WERI-Rb-1 (cell line): ENCODE measurements at regions not wholly inside any gene's neighbourhood (a gene's known extent, or its start where the extent isn't known, plus 50 kb on each side); places are given as distances from the start of the nearest gene placed in this dataset.

ENCODE experiments used
- DNase-seq: peaks from one replicate; pipeline ENCODE4 v3.0.0-alpha.2; 2020
- H3K27ac ChIP-seq: fragments of 250-450 bp; sonication (Bioruptor Pico); 2 replicates; pipeline ENCODE4 v1.5.1; 2020; ENCODE audit warnings: mild to moderate bottlenecking, moderate library complexity
- H3K27me3 ChIP-seq: fragments of 250-450 bp; sonication (Bioruptor Pico); 2 replicates; pipeline ENCODE4 v1.5.1; 2021; ENCODE audit warnings: mild to moderate bottlenecking, low read depth, moderate library complexity; ENCODE audit not compliant: insufficient read depth, severe bottlenecking
- H3K36me3 ChIP-seq: fragments of 250-450 bp; sonication (Bioruptor Pico); 2 replicates; pipeline ENCODE4 v1.5.1; 2020; ENCODE audit warnings: mild to moderate bottlenecking, moderate library complexity
- H3K4me3 ChIP-seq: 2 replicates; pipeline ENCODE4 v1.5.1; 2011; ENCODE audit warnings: low read depth, mild to moderate bottlenecking, control low read depth, low read length
- H3K9me3 ChIP-seq: fragments of 250-450 bp; sonication (Bioruptor Pico); 2 replicates; pipeline ENCODE4 v1.5.1; 2021; ENCODE audit warnings: mild to moderate bottlenecking, moderate library complexity; ENCODE audit not compliant: severe bottlenecking
- CTCF ChIP-seq: IDR thresholded peaks from 2 replicates; pipeline ENCODE4 v1.5.1; 2011; ENCODE audit warnings: low read depth, mild to moderate bottlenecking, control low read depth, inconsistent platforms, low read length

DNA sequence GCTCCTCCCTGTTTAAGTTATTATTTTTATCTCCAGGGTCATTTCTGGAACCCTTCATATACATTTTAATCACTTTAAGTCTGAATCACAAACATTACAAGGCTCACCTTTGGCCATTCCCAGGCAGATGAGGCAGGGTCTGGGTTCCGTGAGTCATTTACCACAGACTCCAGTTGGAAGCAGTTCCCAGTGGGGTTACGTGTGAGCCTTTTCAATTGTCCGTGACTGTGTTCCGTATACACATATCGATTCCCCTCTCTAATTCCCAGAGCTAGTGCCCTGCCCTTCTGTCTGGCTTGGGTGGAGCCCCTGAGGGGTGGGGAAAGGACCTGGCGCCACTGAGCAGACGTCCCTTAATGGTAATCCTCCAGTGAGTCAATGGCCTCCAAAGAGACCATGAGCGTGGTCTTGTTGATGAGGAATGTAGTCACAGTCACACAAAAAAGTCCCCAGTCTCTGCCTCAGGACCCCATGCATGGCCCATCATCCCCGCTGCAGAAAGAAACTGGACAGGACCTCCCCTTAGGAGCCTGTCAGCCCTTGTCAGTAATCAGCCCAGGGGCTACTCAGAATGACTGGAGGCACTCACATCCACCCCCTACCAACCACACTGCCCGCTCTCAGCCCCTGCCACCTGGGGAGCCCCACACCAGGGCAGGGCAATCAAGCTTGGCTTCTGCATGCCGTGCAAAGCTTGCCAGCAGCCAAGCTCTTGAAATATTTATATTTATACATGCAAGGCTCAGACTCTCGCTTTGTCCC lies 144.4 kb downstream of the ZIC5 start:
- Histone ChIP-seq H3K27ac (no peak overlapping the region), H3K36me3 (no peaks in the 10 kb centered on the region), H3K27me3 (no peaks in the 10 kb centered on the region), H3K4me3 (no peak overlapping the region), H3K9me3 (no peaks in the 10 kb centered on the region)
- no peak for DNase-seq
- no peak for TF ChIP-seq CTCF

DNA sequence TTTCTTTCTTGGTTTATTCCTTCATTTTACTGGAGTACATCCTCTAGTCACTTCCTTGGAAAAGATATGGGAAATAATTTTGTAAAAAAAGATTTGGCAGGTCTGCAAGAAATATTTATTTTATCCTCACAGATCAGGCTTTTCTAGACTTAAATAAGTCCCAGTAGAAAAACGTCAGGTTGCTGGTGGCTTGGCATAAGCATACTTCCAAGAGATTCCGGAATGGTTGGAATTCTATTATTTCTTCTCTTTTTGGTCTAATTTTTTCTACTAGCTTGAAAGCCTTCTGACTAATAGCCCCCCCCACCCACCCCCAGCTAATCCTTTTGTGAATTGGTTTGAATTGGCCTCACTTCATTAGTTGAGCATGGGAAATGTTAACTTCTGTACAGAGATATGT lies 147.6 kb downstream of the ZIC5 start:
- no peak for TF ChIP-seq CTCF
- Histone ChIP-seq H3K27ac (no peak overlapping the region), H3K27me3 (no peaks in the 10 kb centered on the region), H3K36me3 (no peaks in the 10 kb centered on the region), H3K9me3 (no peaks in the 10 kb centered on the region), H3K4me3 (no peak overlapping the region)
- DNase-seq: no peak

DNA sequence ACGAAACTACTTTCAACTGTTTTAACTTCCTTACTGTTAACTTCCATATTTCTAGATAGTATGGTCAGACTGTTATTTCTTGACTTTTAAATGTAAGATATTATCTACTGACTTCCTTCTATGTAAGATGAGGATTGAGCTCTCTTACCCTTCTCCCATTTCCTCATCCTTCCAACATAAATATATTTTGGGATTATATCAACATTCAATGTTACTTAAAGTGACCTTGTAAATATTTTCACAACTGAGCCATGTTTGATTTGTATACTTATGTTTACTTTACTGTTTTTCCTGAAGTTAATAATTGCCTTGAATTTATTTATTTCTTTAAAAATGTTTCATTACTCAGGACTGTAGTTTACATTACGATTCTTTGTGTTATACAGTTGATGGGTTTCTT lies 148.7 kb downstream of the ZIC5 start:
- H3K27me3 ChIP-seq: no peaks in the 10 kb centered on the region
- H3K36me3 ChIP-seq: no peaks in the 10 kb centered on the region
- H3K4me3 ChIP-seq: no peak overlapping the region
- H3K27ac ChIP-seq: no peak overlapping the region
- no peak for TF ChIP-seq CTCF
- no peak for DNase-seq
- no peaks in the 10 kb centered on the region for H3K9me3 ChIP-seq

DNA sequence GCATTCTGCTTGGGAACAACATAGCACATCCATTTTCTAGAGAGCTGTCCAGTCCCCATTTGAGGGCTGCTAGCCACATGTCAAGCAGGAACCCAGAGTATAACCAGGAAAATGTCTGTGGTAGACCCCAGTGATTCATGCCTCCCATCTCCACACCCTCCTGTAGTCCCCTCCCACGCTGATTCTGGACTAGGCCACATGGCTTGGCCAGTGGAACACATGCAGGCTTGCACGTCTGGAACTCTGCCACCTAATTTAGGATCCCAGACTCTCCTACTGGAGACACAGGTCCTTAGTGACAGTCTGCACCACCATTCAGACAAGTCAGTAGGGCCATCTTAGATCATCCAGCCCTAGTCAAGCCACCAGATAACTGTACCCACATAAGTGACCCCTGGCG lies 149.8 kb downstream of the ZIC5 start:
- Histone ChIP-seq H3K4me3 (no peak overlapping the region), H3K9me3 (no peaks in the 10 kb centered on the region), H3K27me3 (no peaks in the 10 kb centered on the region), H3K36me3 (no peaks in the 10 kb centered on the region), H3K27ac (no peak overlapping the region)
- DNase-seq: no peak
- TF ChIP-seq CTCF: no peak

DNA sequence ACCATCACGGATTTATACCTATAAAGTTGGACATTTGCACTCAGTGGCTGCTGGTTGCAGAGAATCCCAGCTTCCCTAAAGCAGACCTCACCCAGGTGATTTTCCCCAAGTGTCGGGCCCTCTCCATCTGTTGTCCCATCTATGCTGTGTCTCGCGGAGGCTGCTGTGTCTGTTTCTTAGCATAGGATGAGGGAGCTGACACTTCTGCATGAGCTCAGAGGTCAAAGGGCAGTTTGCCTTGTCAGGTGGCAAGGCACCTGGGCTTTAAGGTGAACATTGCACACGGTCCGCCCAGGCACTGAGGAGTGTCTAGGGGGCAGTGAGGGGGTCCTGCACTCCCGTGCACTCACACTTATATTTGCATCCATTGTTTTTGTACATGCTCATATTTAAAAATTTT lies 151.6 kb downstream of the ZIC5 start:
- Histone ChIP-seq H3K9me3 (no peaks in the 10 kb centered on the region), H3K36me3 (no peaks in the 10 kb centered on the region), H3K4me3 (no peak overlapping the region), H3K27ac (no peak overlapping the region), H3K27me3 (no peaks in the 10 kb centered on the region)
- no peak for TF ChIP-seq CTCF
- no peak for DNase-seq

- no peak for DNase-seq
- H3K27me3 ChIP-seq: no peaks in the 10 kb centered on the region
- no peaks in the 10 kb centered on the region for H3K36me3 ChIP-seq
- H3K27ac ChIP-seq: no peak overlapping the region
- H3K4me3 ChIP-seq: no peak overlapping the region
- no peaks in the 10 kb centered on the region for H3K9me3 ChIP-seq
- no peak for TF ChIP-seq CTCF
Measured at GRCh38 chr13:99816321-99816720, 155.2 kb downstream of the ZIC5 start.
